Sigmoid colon (tissue), 6 donors: ENCODE measurements at regions not wholly inside any gene's neighbourhood (a gene's known extent, or its start where the extent isn't known, plus 50 kb on each side); places are given as distances from the start of the nearest gene placed in this dataset.

Experiments used
- DNase-seq: peaks from one replicate; pipeline ENCODE4 v3.0.0-alpha.2; 2019
- H3K27ac ChIP-seq, 4 donors: fragments of 200-600 bp; sonication (generic); one replicate each; pipeline ENCODE4 v1.5.1; 2016 to 2019; ENCODE audit warnings: mild to moderate bottlenecking in 1 of 4
- H3K27me3 ChIP-seq, 3 donors: fragments of 200-600 bp; sonication (generic); one replicate each; pipeline ENCODE4 v1.5.1; 2019; ENCODE audit warnings: mild to moderate bottlenecking in 1 of 3
- H3K36me3 ChIP-seq, 4 donors: fragments of 200-600 bp; sonication (generic); one replicate each; pipeline ENCODE4 v1.5.1; 2016 to 2019
- H3K4me1 ChIP-seq, 4 donors: fragments of 200-600 bp; sonication (generic); one replicate each; pipeline ENCODE4 v1.5.1; 2017 to 2019
- H3K4me3 ChIP-seq, 4 donors: fragments of 200-600 bp; sonication (generic); one replicate each; pipeline ENCODE4 v1.5.1; 2017 to 2019; ENCODE audit warnings: mild to moderate bottlenecking in 2 of 4, moderate library complexity in 1 of 4
- H3K9me3 ChIP-seq, 4 donors: fragments of 200-600 bp in 3 of 4; sonication (generic) in 3 of 4; one replicate each; pipeline versions ENCODE4 v1.5.1 to v1.6.1; 2013 to 2019
- CTCF ChIP-seq, 4 experiments: fragments of 450-650 bp in 3 of 4; fragments of 200-600 bp in 1 of 4; IDR thresholded peaks; one replicate each; pipeline ENCODE4 v1.5.1; 2016 to 2019; ENCODE audit warnings: antibody characterized with exemption in 4 of 4, mild to moderate bottlenecking in 3 of 4, moderate library complexity in 2 of 4
- EP300 ChIP-seq, 4 donors: sonication (generic); formaldehyde crosslinking; IDR thresholded peaks; one replicate each; pipeline ENCODE4 v1.6.1; 2017; ENCODE audit warnings: antibody characterized with exemption in 4 of 4
- POLR2A ChIP-seq, 2 donors: fragments of 450-650 bp; IDR thresholded peaks; one replicate each; pipeline ENCODE4 v1.6.1; 2016; ENCODE audit warnings: antibody characterized with exemption in 2 of 2, mild to moderate bottlenecking in 2 of 2, moderate library complexity in 2 of 2
- POLR2AphosphoS5 ChIP-seq, 4 donors: sonication (generic); formaldehyde crosslinking; IDR thresholded peaks; one replicate each; pipeline ENCODE4 v1.6.1; 2017; ENCODE audit warnings: antibody characterized with exemption in 4 of 4
- WGBS, 2 donors: extraction: QIAGEN DNeasy Blood & Tissue Kit; methylation state at CpG; one replicate each; pipeline ENCODE4 v1.1.7; 2013; 5-methylcytosine and 5-hydroxymethylcytosine counted together
- intact Hi-C: fragments of 100-400 bp; cut with DNase I; formaldehyde crosslinking; loops from one replicate; pipeline ENCODE4 v1.15.1; 2023
- donor health status: healthy with polysubstance abuse.
- donor health status: healthy.

- no peak overlapping the region for H3K4me3 ChIP-seq
- TF ChIP-seq CTCF (IDR thresholded peaks at IDR 0.05), result no peak
- no peak for TF ChIP-seq POLR2AphosphoS5 (IDR thresholded peaks at IDR 0.05)
- TF ChIP-seq EP300 (IDR thresholded peaks at IDR 0.05), result no peak
- TF ChIP-seq POLR2A (IDR thresholded peaks at IDR 0.05), result no peak
- no peaks in the 10 kb centered on the region for H3K36me3 ChIP-seq
- intact Hi-C loops, result no loop called here
- H3K9me3 ChIP-seq, result no peaks in the 10 kb centered on the region
- H3K4me1 ChIP-seq, result no peaks in the 10 kb centered on the region
- no peak overlapping the region for H3K27ac ChIP-seq
- no peak for DNase-seq
- WGBS, 2 donors, result 80 to 84% methylated on average over 1 of the region's 1 CpG
- H3K27me3 ChIP-seq, result no peaks in the 10 kb centered on the region
Measured at GRCh38 chr2:126358122-126358521, 297.8 kb upstream of the GYPC start.

GRCh38 chr2:126359494-126359893, 296.5 kb upstream of the GYPC start:
- DNase-seq, result no peak
- no peaks in the 10 kb centered on the region for H3K4me1 ChIP-seq
- intact Hi-C loops, result no loop called here
- H3K27ac ChIP-seq, result no peak overlapping the region
- TF ChIP-seq EP300 (IDR thresholded peaks at IDR 0.05) (no peak), POLR2AphosphoS5 (IDR thresholded peaks at IDR 0.05) (no peak), CTCF (IDR thresholded peaks at IDR 0.05) (no peak), POLR2A (IDR thresholded peaks at IDR 0.05) (no peak)
- H3K4me3 ChIP-seq, result no peak overlapping the region
- H3K9me3 ChIP-seq, result no peaks in the 10 kb centered on the region
- H3K36me3 ChIP-seq, result no peaks in the 10 kb centered on the region
- H3K27me3 ChIP-seq, result no peaks in the 10 kb centered on the region

GRCh38 chr2:126367361-126367760, 288.6 kb upstream of the GYPC start:
- Histone ChIP-seq H3K4me1 (no peaks in the 10 kb centered on the region), H3K36me3 (no peaks in the 10 kb centered on the region), H3K27me3 (no peaks in the 10 kb centered on the region), H3K9me3 (no peaks in the 10 kb centered on the region), H3K27ac (no peak overlapping the region), H3K4me3 (no peak overlapping the region)
- no peak for TF ChIP-seq CTCF (IDR thresholded peaks at IDR 0.05)
- TF ChIP-seq POLR2A (IDR thresholded peaks at IDR 0.05), result no peak
- no peak for TF ChIP-seq EP300 (IDR thresholded peaks at IDR 0.05)
- no peak for TF ChIP-seq POLR2AphosphoS5 (IDR thresholded peaks at IDR 0.05)
- whole genome bisulfite sequencing, 2 donors, result 60 to 61% methylated on average over 3 of the region's 3 CpGs
- no peak for DNase-seq
- intact Hi-C loops, result no loop called here

GRCh38 chr2:126368758-126369157, 287.2 kb upstream of the GYPC start:
- 47 to 61% methylated on average over 2 of the region's 2 CpGs for WGBS, 2 donors
- no peaks in the 10 kb centered on the region for H3K27me3 ChIP-seq
- TF ChIP-seq EP300 (IDR thresholded peaks at IDR 0.05) (no peak), POLR2AphosphoS5 (IDR thresholded peaks at IDR 0.05) (no peak), POLR2A (IDR thresholded peaks at IDR 0.05) (no peak), CTCF (IDR thresholded peaks at IDR 0.05) (no peak)
- H3K4me3 ChIP-seq, result no peak overlapping the region
- no peak overlapping the region for H3K27ac ChIP-seq
- no peaks in the 10 kb centered on the region for H3K36me3 ChIP-seq
- H3K4me1 ChIP-seq, result no peaks in the 10 kb centered on the region
- intact Hi-C loops, result no loop called here
- no peaks in the 10 kb centered on the region for H3K9me3 ChIP-seq
- no peak for DNase-seq

- DNase-seq, result no peak
- Histone ChIP-seq H3K4me1 (no peaks in the 10 kb centered on the region), H3K36me3 (no peaks in the 10 kb centered on the region), H3K4me3 (no peak overlapping the region), H3K27ac (no peak overlapping the region), H3K9me3 (no peaks in the 10 kb centered on the region), H3K27me3 (no peaks in the 10 kb centered on the region)
- WGBS, 2 donors, result 83 to 91% methylated on average over 2 of the region's 2 CpGs
- intact Hi-C loops, result no loop called here
- TF ChIP-seq CTCF (IDR thresholded peaks at IDR 0.05) (no peak), POLR2AphosphoS5 (IDR thresholded peaks at IDR 0.05) (no peak), POLR2A (IDR thresholded peaks at IDR 0.05) (no peak), EP300 (IDR thresholded peaks at IDR 0.05) (no peak)
Measured at GRCh38 chr2:126370201-126370600, 285.8 kb upstream of the GYPC start.
